WERI-Rb-1 (cell line): ENCODE measurements at regions not wholly inside any gene's neighbourhood (a gene's known extent, or its start where the extent isn't known, plus 50 kb on each side); places are given as distances from the start of the nearest gene placed in this dataset.

Source experiments
- DNase-seq: peaks from one replicate; pipeline ENCODE4 v3.0.0-alpha.2; 2020
- H3K27ac ChIP-seq: fragments of 250-450 bp; sonication (Bioruptor Pico); 2 replicates; pipeline ENCODE4 v1.5.1; 2020; ENCODE audit warnings: mild to moderate bottlenecking, moderate library complexity
- H3K27me3 ChIP-seq: fragments of 250-450 bp; sonication (Bioruptor Pico); 2 replicates; pipeline ENCODE4 v1.5.1; 2021; ENCODE audit warnings: mild to moderate bottlenecking, low read depth, moderate library complexity; ENCODE audit not compliant: insufficient read depth, severe bottlenecking
- H3K36me3 ChIP-seq: fragments of 250-450 bp; sonication (Bioruptor Pico); 2 replicates; pipeline ENCODE4 v1.5.1; 2020; ENCODE audit warnings: mild to moderate bottlenecking, moderate library complexity
- H3K4me3 ChIP-seq: 2 replicates; pipeline ENCODE4 v1.5.1; 2011; ENCODE audit warnings: low read depth, mild to moderate bottlenecking, control low read depth, low read length
- H3K9me3 ChIP-seq: fragments of 250-450 bp; sonication (Bioruptor Pico); 2 replicates; pipeline ENCODE4 v1.5.1; 2021; ENCODE audit warnings: mild to moderate bottlenecking, moderate library complexity; ENCODE audit not compliant: severe bottlenecking
- TF ChIP-seq, protein P1 (sequence below): IDR thresholded peaks from 2 replicates; pipeline ENCODE4 v1.5.1; 2011; ENCODE audit warnings: low read depth, mild to moderate bottlenecking, control low read depth, inconsistent platforms, low read length

DNA sequence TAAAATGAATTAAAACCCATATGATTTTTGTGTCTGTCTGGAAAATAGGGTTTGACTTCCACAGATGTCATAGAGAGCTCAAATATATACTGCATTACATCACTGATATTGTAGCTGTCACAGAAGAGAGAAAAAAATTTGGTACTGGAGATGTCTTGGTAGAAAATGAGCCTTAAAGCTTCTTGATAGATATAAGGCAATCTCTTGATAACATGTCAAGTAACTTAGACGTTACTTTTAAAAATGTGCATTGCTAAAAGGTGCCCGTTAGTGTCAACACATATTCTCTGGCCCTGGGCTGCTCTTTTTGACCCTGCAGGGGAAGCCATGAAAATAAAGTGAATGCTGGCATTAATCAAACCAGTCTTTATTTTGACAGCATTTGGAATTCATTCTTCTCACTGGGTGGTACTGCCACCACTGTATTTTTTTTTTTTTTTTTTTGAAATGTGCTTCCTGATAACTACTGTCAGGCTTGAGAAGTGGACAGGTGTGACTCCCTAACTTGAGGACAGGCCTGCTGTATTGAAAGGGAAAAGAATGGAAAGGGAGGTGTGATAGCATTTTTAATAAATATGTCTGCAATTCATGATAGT, 53.0 kb upstream of the RAPGEF2 start:
- TF ChIP-seq, protein P1, sequence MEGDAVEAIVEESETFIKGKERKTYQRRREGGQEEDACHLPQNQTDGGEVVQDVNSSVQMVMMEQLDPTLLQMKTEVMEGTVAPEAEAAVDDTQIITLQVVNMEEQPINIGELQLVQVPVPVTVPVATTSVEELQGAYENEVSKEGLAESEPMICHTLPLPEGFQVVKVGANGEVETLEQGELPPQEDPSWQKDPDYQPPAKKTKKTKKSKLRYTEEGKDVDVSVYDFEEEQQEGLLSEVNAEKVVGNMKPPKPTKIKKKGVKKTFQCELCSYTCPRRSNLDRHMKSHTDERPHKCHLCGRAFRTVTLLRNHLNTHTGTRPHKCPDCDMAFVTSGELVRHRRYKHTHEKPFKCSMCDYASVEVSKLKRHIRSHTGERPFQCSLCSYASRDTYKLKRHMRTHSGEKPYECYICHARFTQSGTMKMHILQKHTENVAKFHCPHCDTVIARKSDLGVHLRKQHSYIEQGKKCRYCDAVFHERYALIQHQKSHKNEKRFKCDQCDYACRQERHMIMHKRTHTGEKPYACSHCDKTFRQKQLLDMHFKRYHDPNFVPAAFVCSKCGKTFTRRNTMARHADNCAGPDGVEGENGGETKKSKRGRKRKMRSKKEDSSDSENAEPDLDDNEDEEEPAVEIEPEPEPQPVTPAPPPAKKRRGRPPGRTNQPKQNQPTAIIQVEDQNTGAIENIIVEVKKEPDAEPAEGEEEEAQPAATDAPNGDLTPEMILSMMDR = no peak
- no peak for DNase-seq
- H3K27ac ChIP-seq = no peak overlapping the region
- no peaks in the 10 kb centered on the region for H3K27me3 ChIP-seq
- H3K9me3 ChIP-seq = no peaks in the 10 kb centered on the region
- H3K4me3 ChIP-seq = no peak overlapping the region
- no peaks in the 10 kb centered on the region for H3K36me3 ChIP-seq

DNA sequence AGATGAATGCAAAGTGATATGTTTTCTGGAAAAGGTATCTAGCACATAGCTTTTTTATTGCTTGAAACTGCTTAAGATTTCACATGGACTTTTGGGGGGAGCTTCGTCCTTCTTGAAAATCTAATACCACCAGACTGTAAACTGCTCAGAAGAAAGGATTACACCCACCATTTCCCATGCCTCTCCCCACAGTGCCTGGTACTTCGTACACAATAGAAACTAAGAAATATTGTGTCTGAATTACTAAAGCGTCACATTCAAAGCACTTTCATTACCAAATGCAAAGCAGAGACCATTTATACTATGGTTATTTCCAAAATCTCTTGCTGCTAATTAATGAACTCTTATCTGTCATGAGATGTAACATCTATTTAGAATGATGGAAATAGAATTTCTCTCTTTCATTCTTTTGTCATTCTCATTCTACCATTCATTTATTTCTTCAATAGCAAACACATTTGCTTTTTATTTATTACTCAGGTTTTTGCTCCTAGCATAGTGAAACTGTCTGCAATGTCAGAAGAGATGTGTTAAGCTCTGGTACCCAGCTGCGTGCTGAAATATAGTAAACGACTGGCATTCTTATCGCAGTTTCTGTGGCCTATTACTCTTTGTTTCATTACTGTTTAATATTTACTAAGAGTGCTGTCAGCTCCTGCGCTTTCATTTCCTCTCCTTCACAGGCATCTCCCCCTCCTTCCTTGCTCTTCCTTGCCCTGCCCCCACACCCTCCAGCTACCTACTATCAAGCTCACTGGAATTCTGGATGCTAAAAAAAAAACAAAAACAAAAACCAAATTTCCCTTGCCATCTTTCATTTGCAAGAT, 51.4 kb upstream of the RAPGEF2 start:
- Histone ChIP-seq H3K36me3 (no peaks in the 10 kb centered on the region), H3K4me3 (no peak overlapping the region), H3K9me3 (no peaks in the 10 kb centered on the region), H3K27ac (no peak overlapping the region), H3K27me3 (no peaks in the 10 kb centered on the region)
- TF ChIP-seq, protein P1 = no peak
- no peak for DNase-seq

DNA sequence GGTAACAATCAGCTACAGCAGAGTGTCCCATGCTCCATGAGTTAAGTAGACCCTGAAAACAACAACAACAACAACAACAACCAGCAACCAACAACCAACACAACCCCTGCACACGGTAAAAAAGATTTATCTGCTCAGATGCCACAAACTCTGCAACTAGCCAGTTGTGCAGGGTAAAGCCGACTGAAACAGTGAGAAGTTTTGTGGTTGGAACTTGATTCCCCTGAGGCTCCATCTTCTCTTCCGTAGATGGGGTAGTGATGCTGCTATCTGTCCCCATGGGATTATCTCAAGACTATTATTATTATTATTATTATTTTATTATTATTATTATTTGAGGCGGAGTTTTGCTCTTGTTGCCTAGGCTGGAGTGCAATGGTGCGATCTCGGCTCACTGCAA, 50.6 kb upstream of the RAPGEF2 start:
- no peak for DNase-seq
- no peak overlapping the region for H3K27ac ChIP-seq

More for the DNA sequence above, 50.6 kb upstream of the RAPGEF2 start:
- Histone ChIP-seq H3K9me3 (no peaks in the 10 kb centered on the region), H3K4me3 (no peak overlapping the region), H3K27me3 (no peaks in the 10 kb centered on the region), H3K36me3 (no peaks in the 10 kb centered on the region)
- TF ChIP-seq, protein P1 = no peak
